Astrocyte (in vitro differentiated cells and primary cell): ENCODE measurements at regions not wholly inside any gene's neighbourhood (a gene's known extent, or its start where the extent isn't known, plus 50 kb on each side); places are given as distances from the start of the nearest gene placed in this dataset.
"Not testable (repeated sequence)": the region's sequence is repeated elsewhere in the genome, so short reads cannot be mapped to it uniquely, and the experiment has no call there.

Experiments
- DNase-seq: peaks from one replicate; pipeline ENCODE4 v3.0.0-alpha.2; 2010; ENCODE audit warnings: low read depth
- FAIRE-seq: peaks from 2 replicates; lab custom pipeline; 2011; peaks lifted over from hg19 to GRCh38; lab: Jason Lieb, UNC
- H2AFZ ChIP-seq: 2 replicates; pipeline ENCODE4 v1.6.0; 2012; ENCODE audit warnings: low read depth, low read length, inconsistent platforms
- H3K27ac ChIP-seq: 2 replicates; pipeline ENCODE4 v1.5.1; 2011; ENCODE audit warnings: low read depth, low read length, inconsistent platforms
- H3K27me3 ChIP-seq: 2 replicates; pipeline ENCODE4 v1.6.0; 2011; ENCODE audit warnings: low read length, inconsistent platforms; ENCODE audit not compliant: insufficient read depth
- H3K36me3 ChIP-seq: 2 replicates; pipeline ENCODE4 v1.5.1; 2011; ENCODE audit warnings: low read length, inconsistent platforms; ENCODE audit not compliant: insufficient read depth
- H3K4me1 ChIP-seq: 2 replicates; pipeline ENCODE4 v1.5.1; 2011; ENCODE audit warnings: low read length, inconsistent platforms; ENCODE audit not compliant: insufficient read depth
- H3K4me2 ChIP-seq: 2 replicates; pipeline ENCODE4 v1.6.0; 2012; ENCODE audit warnings: low read length, inconsistent platforms
- H3K4me3 ChIP-seq: 2 replicates; pipeline ENCODE4 v1.5.1; 2011; ENCODE audit warnings: low read depth, mild to moderate bottlenecking, low read length, inconsistent platforms; ENCODE audit not compliant: insufficient read depth
- H3K79me2 ChIP-seq: 2 replicates; pipeline ENCODE4 v1.6.0; 2012; ENCODE audit warnings: mild to moderate bottlenecking, low read length, inconsistent platforms; ENCODE audit not compliant: insufficient read depth
- H3K9ac ChIP-seq: 2 replicates; pipeline ENCODE4 v1.6.0; 2012; ENCODE audit warnings: mild to moderate bottlenecking, low read length, inconsistent platforms
- H3K9me3 ChIP-seq: 2 replicates; pipeline ENCODE4 v1.5.1; 2012; ENCODE audit warnings: low read depth, mild to moderate bottlenecking, low read length, inconsistent platforms; ENCODE audit not compliant: insufficient read depth
- H4K20me1 ChIP-seq: 2 replicates; pipeline ENCODE4 v1.6.0; 2012; ENCODE audit warnings: low read length, inconsistent platforms; ENCODE audit not compliant: insufficient read depth
- H3K27ac Mint-ChIP-seq: one replicate; pipeline ENCODE4 v1.8.0; 2021; ENCODE audit warnings: mild to moderate bottlenecking, mixed read lengths; ENCODE audit not compliant: unreplicated experiment
- H3K27me3 Mint-ChIP-seq: one replicate; pipeline ENCODE4 v1.8.0; 2021; ENCODE audit warnings: low read depth, mixed read lengths; ENCODE audit not compliant: unreplicated experiment
- H3K36me3 Mint-ChIP-seq: one replicate; pipeline ENCODE4 v1.8.0; 2021; ENCODE audit warnings: low read depth, mixed read lengths; ENCODE audit not compliant: unreplicated experiment
- H3K4me1 Mint-ChIP-seq: one replicate; pipeline ENCODE4 v1.8.0; 2021; ENCODE audit warnings: low read depth, mixed read lengths; ENCODE audit not compliant: unreplicated experiment
- H3K4me3 Mint-ChIP-seq: one replicate; pipeline ENCODE4 v1.8.0; 2021; ENCODE audit warnings: mild to moderate bottlenecking, moderate library complexity, mixed read lengths; ENCODE audit not compliant: unreplicated experiment
- H3K9me3 Mint-ChIP-seq: one replicate; pipeline ENCODE4 v1.8.0; 2021; ENCODE audit warnings: mild to moderate bottlenecking, mixed read lengths; ENCODE audit not compliant: unreplicated experiment
- CTCF ChIP-seq: IDR thresholded peaks from 2 replicates; pipeline ENCODE4 v1.5.1; 2011; ENCODE audit warnings: low read depth, mild to moderate bottlenecking, inconsistent platforms, low read length, moderate library complexity; ENCODE audit not compliant: insufficient read depth
- EZH2 ChIP-seq: IDR thresholded peaks from 2 replicates; pipeline ENCODE4 v1.6.1; 2012; ENCODE audit warnings: mild to moderate bottlenecking, low read length, inconsistent platforms; ENCODE audit not compliant: insufficient read depth

GRCh38 chr14:53216478-53216877, 63.4 kb upstream of the DDHD1 start:
- not testable (repeated sequence) for H3K9me3 Mint-ChIP-seq, H3K4me1 ChIP-seq, FAIRE-seq, H3K4me3 ChIP-seq, H3K36me3 Mint-ChIP-seq, H3K9ac ChIP-seq, H3K27ac ChIP-seq, H4K20me1 ChIP-seq, H3K79me2 ChIP-seq, DNase-seq, H3K36me3 ChIP-seq, H3K4me3 Mint-ChIP-seq, H3K27ac Mint-ChIP-seq, H3K4me2 ChIP-seq, H2AFZ ChIP-seq, H3K27me3 Mint-ChIP-seq, H3K4me1 Mint-ChIP-seq, H3K27me3 ChIP-seq, H3K9me3 ChIP-seq

- Histone ChIP-seq H3K4me1 (no peaks in the 10 kb centered on the region), H2AFZ (no peak overlapping the region), H3K4me3 (no peak overlapping the region), H3K4me2 (no peak overlapping the region), H4K20me1 (no peaks in the 10 kb centered on the region), H3K9ac (no peak overlapping the region), H3K9me3 (no peaks in the 10 kb centered on the region), H3K27ac (no peak overlapping the region), H3K27me3 (peaks cover 6% of the 10 kb centered on the region), H3K79me2 (no peaks in the 10 kb centered on the region), H3K36me3 (no peaks in the 10 kb centered on the region)
- no peak overlapping the region for H3K4me3 Mint-ChIP-seq
- H3K36me3 Mint-ChIP-seq: no peaks in the 10 kb centered on the region
- DNase-seq (no peak), FAIRE-seq (no peak)
- H3K4me1 Mint-ChIP-seq: no peaks in the 10 kb centered on the region
- TF ChIP-seq EZH2: no peak
- no peak for TF ChIP-seq CTCF
- no peak overlapping the region for H3K27ac Mint-ChIP-seq
- no peaks in the 10 kb centered on the region for H3K9me3 Mint-ChIP-seq
- H3K27me3 Mint-ChIP-seq: no peaks in the 10 kb centered on the region
Observed at GRCh38 chr14:53215101-53215500, 62.0 kb upstream of the DDHD1 start.

GRCh38 chr14:53214384-53214783, 61.3 kb upstream of the DDHD1 start:
- no peaks in the 10 kb centered on the region for H3K9me3 ChIP-seq
- no peak overlapping the region for H2AFZ ChIP-seq
- H3K4me3 ChIP-seq: no peak overlapping the region
- no peaks in the 10 kb centered on the region for H3K79me2 ChIP-seq
- DNase-seq (no peak), FAIRE-seq (no peak)
- Mint-ChIP-seq H3K4me1 (no peaks in the 10 kb centered on the region), H3K27me3 (no peaks in the 10 kb centered on the region), H3K4me3 (no peak overlapping the region), H3K9me3 (no peaks in the 10 kb centered on the region), H3K27ac (no peak overlapping the region), H3K36me3 (no peaks in the 10 kb centered on the region)
- H4K20me1 ChIP-seq: no peaks in the 10 kb centered on the region
- peaks cover 6% of the 10 kb centered on the region for H3K27me3 ChIP-seq
- no peaks in the 10 kb centered on the region for H3K4me1 ChIP-seq
- H3K4me2 ChIP-seq: no peak overlapping the region
- no peak overlapping the region for H3K9ac ChIP-seq
- no peaks in the 10 kb centered on the region for H3K36me3 ChIP-seq
- no peak for TF ChIP-seq EZH2
- no peak for TF ChIP-seq CTCF
- no peak overlapping the region for H3K27ac ChIP-seq
